Islet of Langerhans (tissue), 1 donor: ENCODE measurements at regions not wholly inside any gene's neighbourhood (a gene's known extent, or its start where the extent isn't known, plus 50 kb on each side); places are given as distances from the start of the nearest gene placed in this dataset.
"Not testable (repeated sequence)": the region's sequence is repeated elsewhere in the genome, so short reads cannot be mapped to it uniquely, and the experiment has no call there.

ENCODE experiments used
- FAIRE-seq: peaks from one replicate; lab custom pipeline; 2011; peaks lifted over from hg19 to GRCh38; lab: Jason Lieb, UNC

- peak; percentile 97 for FAIRE-seq
Observed at GRCh38 chr15:100721758-100722550, 119.6 kb downstream of the ASB7 start.

GRCh38 chr15:100722551-100723314, 120.3 kb downstream of the ASB7 start:
- FAIRE-seq: no peak

- no peak for FAIRE-seq
Observed at GRCh38 chr15:100723315-100723801, 121.0 kb downstream of the ASB7 start.

- FAIRE-seq: no peak
Observed at GRCh38 chr15:100725121-100726069, 123.0 kb downstream of the ASB7 start.

DNA sequence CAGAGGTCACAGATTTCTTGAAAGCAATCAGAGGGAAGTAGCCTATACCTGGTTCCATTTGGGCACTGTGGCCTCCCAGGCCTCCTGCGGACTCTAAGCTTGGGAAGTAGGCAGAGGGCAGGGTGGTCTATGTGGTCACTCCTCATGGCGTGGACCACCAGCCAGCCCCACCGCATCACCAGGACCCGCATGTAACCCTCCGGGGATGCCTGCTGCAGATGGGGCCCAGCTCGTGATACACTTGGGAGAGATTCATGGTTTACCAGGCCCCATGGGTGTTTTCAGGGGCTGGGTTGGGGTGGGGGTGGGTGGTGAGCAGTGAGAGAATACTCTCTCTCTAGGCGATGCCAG, 123.7 kb downstream of the ASB7 start:
- FAIRE-seq: no peak

GRCh38 chr15:100726421-100727190, 124.2 kb downstream of the ASB7 start:
- FAIRE-seq: no peak

- no peak for FAIRE-seq
Observed at GRCh38 chr15:100727291-100727851, 125.0 kb downstream of the ASB7 start.

- FAIRE-seq: no peak
Observed at GRCh38 chr15:100728371-100729201, 126.2 kb downstream of the ASB7 start.

DNA sequence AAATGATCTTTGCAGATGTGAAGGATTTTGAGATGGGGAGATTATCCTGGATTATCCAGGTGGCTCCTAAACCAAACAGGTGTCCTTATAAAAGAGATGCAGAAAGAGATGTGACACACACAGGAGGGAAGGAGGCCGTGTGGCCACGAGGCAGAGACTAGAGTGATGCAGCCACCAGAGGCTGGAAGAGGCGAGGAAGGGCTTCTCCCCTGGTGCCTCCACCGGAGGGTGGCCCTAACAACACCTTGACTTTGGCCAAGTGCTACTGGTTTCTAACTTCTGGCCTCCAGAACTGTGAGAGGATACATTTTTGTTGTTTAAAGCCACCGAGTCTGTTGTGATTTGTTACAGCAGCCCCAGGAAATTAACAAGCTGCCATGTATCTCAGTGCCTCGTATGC, 127.1 kb downstream of the ASB7 start:
- FAIRE-seq: no peak

- no peak for FAIRE-seq
Observed at GRCh38 chr15:100730129-100730528, 127.7 kb downstream of the ASB7 start.

- no peak for FAIRE-seq
Observed at GRCh38 chr15:100730655-100731266, 128.4 kb downstream of the ASB7 start.

DNA sequence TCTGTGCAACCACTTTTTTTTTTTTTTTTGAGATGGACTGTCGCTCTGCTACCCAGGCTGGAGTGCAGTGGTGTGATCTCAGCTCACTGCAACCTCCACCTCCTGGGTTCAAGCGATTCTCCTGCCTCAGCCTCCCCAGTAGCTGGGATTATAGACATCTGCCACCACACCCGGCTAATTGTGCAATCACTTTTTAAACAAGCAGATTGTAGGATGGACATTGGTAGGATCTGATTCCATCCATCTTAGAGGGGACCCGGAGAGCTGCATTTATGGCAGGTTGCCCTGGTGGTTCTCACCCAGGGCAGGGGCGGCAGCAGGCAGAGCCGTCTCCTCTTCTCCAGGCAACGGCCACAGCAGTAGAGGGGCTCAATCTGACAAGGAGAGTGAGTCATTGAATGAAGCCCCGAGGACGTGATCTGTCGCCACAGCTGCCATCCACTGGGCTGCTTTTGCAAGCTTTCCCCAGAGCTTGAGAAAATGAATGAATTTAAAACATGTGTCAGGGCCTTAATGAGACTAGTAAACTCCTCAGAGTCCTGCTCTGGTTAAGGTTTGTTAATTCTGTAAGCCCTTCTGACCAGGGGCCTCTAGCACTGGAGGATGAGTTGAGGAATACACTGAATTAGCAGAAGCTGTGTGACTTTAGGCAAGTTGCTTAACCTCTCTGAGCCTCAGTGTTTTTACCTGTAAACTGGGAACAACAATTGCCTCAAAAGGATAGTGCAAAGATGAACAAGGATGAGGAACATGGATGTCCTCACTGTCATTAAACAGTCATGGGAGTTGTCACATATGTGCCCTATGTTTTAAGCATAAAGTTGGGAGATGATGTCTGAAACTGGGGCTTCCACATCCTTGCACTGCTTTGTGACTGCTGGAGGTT, 129.1 kb downstream of the ASB7 start:
- no peak for FAIRE-seq

DNA sequence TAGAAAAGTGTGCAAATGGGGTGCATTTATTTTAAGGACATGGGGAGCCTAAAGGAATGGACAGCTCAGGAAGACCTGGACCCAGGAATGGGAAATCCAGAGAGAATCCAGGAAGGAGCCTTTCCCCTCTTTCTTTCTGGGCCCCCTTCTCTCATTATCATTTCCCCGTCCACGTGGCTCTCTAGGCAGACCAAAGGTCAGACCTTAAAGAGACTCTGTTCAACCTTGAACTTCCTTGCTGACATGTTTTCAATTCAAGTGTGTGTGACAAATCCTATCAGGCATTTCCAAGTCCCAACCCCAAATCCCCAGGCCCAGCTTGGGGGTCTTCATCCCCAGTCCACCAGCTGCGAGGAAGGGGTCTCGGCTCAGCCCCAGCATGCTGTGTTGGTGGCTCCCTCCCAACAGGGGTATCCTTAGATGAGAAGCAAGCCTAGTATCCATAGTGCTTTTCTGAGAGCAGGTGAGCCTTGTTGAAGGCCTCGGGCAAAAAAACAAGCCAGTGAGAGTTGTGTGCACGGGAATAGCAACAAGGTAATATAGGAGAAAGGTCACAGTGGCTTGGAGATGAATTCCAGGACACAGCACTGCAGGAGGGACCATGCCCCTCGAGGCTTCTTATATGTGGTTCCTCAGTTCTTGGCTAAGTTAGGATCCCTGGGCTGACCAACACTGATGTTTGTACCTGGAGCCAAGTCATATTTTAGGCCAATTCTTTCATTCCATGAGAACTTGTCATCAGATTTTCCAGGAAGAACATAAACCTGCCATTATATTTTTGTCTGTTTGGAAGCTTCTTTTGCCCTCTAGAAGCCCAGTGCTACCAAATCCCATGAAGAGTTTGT, 130.0 kb downstream of the ASB7 start:
- no peak for FAIRE-seq

DNA sequence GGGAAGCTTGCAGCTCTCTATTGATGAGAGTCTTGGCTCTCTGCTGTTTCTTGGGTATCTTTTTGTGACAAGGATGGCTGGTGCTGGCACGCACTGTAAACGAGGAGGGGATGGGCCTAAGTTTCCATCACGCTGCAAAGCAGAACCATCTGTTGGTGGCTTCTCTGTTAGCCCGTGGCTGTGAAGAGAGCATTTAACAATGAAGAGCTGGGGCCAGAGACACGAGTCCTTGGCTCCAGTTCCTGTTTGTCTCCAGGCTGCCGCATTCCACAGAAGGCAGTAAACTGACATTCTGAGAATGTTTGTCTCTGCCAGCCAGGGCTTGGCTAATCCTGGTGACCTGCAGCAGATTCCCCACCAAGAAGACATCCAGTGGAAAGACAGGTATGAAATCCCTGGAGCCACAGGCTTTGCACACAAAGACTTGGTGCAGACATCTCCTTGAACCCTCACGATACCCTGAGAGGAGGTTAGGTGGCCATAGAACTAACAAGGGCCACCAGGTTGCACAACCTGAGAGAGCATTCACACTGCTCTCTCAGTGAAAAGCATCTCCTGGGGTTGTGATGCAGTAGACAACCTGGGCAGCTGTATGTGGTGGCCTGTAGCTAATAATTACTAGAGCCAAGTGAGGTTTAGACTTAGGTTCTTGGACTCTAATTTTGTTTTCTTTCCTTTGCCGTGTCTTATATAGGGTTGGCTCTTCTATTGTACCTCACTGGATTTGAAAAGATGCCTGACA, 130.9 kb downstream of the ASB7 start:
- no peak for FAIRE-seq

GRCh38 chr15:100733843-100734185, 131.4 kb downstream of the ASB7 start:
- not testable (repeated sequence) for FAIRE-seq

DNA sequence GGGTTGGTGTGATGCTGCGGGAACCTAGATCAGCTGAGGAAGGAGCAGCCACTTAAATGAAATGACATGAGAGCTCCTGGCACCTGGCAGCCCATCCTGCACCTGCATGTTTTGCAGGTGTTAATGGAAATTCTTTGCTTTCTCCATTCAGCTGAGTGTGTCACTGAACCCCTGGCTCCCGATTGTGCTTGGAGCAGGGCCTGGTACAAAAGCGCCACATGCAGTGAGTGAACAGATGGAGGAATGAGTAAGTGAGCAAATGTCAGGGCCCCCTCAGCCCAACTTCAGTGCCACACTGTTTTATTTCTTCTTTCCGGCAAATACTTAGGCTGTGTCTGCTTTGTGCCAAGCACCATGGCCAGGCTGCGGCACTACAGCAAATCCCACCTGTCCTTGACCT, 132.2 kb downstream of the ASB7 start:
- FAIRE-seq: no peak
